HT1080 (cell line): ENCODE measurements at regions not wholly inside any gene's neighbourhood (a gene's known extent, or its start where the extent isn't known, plus 50 kb on each side); places are given as distances from the start of the nearest gene placed in this dataset.
A peak's percentile ranks its signal among the peaks of the same experiment; 100 is the strongest.
"Not testable (repeated sequence)": the region's sequence is repeated elsewhere in the genome, so short reads cannot be mapped to it uniquely, and the experiment has no call there.

ENCODE experiments used
- DNase-seq: peaks from one replicate; pipeline ENCODE4 v3.0.0-alpha.2; 2015; ENCODE audit warnings: low read depth

DNA sequence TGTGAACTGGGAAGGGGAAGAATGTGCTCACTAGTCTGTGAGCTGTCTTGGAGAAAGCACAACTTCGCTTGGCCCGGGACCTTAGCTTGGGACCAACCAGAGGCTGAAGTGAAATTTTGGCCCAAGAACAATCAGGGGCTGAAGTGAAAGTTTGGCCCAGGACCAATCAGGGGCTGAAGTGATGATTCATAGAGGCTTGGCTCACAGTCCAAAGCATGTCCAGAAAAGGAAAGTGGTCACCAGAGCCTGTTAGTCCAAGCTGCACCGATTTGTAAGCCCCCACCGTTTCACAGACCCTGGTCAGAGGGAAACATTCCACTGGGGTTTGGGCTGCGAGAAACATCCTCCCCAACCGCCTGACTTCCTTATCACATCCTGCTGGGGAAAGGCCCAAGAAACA lies 763.3 kb downstream of the SPATA31A7 start:
- DNase-seq = peak; percentile 10

DNA sequence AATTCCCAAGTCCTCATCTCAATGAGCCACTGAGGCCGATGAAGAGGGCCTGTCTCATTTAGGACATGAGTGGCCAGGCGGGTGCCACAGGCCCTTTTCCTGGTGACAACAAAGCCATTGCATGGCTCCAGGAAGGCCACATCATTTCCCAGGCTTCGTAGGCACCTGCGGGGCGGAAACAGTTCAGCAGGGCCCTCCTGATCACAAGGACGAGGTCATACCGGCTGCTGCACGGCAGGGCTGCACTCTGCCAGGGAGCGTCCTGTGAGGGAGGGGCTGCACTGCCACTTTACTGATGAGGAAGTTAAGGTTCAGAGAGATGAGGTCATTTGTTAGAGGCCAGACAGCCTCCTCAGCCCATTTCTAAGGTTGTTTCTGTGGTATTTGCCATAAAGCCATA lies 781.8 kb downstream of the SPATA31A7 start:
- not testable (repeated sequence) for DNase-seq

GRCh38 chr9:61974501-61974900 lies 784.7 kb downstream of the SPATA31A7 start:
- peak; percentile 14 for DNase-seq

DNA sequence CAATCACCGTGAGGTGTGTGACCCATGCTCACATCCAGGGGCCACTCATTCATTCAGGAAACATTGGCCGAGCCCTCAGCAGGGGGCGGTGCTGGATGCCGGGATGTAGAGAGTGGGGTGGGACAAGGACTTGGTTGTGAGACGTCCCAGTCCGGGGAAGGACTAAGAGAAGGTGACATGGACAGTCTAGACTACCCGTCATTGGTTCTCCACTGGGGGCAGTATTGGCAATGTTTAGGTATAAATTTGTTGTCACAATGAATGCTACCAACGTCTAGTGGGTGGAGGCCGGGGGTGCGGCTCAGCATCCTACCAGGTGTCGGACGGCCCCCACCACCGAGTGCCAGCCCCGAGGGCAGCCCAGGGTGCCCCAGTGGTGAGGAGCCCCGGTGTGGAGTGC lies 786.5 kb downstream of the SPATA31A7 start:
- DNase-seq = not testable (repeated sequence)

GRCh38 chr9:61982727-61983126 lies 792.9 kb downstream of the SPATA31A7 start:
- DNase-seq = not testable (repeated sequence)

DNA sequence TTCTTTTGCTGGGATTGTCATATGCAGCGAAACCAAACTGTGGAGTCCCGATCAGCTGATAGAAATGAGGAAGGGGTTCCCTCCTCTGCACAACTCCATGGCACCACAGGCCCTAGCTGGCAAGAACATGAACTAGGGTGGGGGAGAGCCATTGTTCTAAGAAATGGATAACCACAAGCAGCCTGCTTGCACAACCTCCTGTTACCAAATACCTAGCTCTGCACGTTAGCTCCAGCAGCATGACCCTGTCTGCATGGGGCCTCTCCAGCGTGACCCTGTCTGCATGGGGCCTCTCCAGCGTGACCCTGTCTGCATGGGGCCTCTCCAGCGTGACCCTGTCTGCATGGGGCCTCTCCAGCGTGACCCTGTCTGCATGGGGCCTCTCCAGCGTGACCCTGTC lies 793.6 kb downstream of the SPATA31A7 start:
- not testable (repeated sequence) for DNase-seq

DNA sequence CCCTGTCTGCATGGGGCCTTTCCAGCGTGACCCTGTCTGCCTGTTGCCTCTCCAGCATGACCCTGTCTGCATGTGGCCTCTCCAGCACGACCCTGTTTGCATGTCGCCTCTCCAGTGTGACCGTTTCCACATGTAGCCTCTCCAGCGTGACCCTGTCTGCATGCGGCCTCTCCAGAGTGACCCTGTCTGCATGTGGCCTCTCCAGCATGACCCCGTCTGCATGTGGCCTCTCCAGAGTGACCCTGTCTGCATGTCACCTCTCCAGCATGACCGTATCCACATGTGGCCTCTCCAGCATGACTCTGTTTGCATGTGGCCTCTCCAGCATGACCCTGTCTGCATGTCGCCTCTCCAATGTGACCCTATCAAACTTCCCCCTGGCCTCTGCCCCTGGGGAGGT lies 794.1 kb downstream of the SPATA31A7 start:
- not testable (repeated sequence) for DNase-seq

DNA sequence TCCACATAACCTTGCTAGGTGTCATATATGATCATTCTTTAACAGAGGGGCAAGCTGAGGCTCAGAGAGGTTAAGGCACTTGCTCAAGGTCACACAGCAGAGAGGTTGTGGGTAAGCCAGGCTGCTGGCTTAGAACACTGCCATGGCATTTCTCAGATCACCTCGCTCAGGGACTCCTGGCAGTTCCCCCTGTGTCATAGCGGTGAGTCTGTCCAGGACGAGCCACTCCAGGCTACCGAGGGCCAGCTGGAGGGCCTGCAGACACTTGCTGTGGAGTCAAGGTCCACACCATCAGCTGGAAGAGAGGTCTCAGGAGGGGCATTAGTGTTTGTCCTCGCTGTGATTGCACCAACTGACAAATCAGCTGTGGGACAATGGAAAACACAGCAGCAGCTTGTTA lies 794.7 kb downstream of the SPATA31A7 start:
- DNase-seq = not testable (repeated sequence)

GRCh38 chr9:61992110-61992509 lies 802.3 kb downstream of the SPATA31A7 start:
- DNase-seq = not testable (repeated sequence)

- DNase-seq = not testable (repeated sequence)
Observed at GRCh38 chr9:62032441-62032840, 842.6 kb downstream of the SPATA31A7 start.

- not testable (repeated sequence) for DNase-seq
Observed at GRCh38 chr9:62038260-62038659, 848.4 kb downstream of the SPATA31A7 start.

DNA sequence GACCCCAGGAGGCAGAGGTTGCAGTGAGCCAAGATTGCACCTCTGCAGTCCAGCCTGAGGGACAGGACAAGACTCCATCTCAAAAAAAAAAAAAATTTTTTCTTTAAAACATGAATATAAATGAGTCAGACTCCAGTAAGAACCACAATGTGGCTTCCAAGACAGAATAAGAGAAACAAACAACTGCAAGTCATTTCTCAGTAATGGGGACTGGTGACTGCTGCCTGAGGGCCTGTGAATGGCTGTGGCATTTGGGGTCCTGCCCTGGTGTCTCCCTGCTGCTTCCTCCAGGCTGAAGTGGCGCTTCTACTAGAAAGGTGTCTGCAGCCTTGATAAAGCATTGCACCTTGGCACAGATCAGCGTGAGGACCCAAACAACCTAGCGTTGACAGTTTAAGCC lies 868.3 kb downstream of the SPATA31A7 start:
- not testable (repeated sequence) for DNase-seq

- DNase-seq = not testable (repeated sequence)
Observed at GRCh38 chr9:62071043-62071442, 881.2 kb downstream of the SPATA31A7 start.

GRCh38 chr9:62073401-62073800 lies 883.6 kb downstream of the SPATA31A7 start:
- DNase-seq = not testable (repeated sequence)

DNA sequence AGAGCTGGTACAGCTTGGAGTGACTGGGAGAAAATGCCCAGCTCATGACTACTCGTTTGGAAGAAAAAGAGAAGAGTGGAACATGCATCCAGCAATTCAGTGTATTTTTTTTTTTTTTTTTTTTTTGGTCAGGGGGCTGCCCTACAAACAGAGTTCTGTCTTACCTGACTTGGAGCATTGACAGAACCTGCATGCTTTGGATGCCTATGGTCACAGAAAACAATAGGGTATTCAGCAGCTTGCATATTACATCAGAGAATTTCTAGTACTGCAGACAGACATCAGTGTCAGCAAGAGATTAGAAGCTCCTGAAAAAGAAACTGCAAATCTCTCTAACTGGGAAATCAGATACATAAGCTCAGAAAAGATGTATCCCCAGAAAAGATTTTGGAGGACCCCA lies 894.4 kb downstream of the SPATA31A7 start:
- not testable (repeated sequence) for DNase-seq

- not testable (repeated sequence) for DNase-seq
Observed at GRCh38 chr9:62095714-62096345, 906.0 kb downstream of the SPATA31A7 start.

- not testable (repeated sequence) for DNase-seq
Observed at GRCh38 chr9:62110486-62110885, 920.6 kb downstream of the SPATA31A7 start.

GRCh38 chr9:62116951-62117640 lies 927.3 kb downstream of the SPATA31A7 start:
- not testable (repeated sequence) for DNase-seq

DNA sequence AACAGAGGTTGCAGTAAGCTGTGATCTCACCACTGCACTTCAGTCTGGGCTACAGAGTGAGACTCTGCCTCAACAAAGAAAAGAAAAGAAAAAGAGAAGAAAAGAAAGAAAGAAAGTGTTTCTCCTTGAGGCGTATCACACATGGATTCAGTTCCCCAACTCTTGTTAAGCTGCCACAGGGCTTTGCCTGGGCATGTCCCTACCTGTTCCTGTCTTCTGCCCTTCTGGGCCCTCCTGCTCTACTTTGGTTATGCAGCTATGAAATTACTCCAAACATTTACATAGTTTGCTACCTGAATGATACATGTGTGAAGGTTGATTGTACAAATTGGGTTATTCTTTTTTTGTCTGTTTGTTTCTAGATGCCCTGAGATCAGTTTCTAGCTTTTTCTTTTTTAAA lies 929.8 kb downstream of the SPATA31A7 start:
- not testable (repeated sequence) for DNase-seq

DNA sequence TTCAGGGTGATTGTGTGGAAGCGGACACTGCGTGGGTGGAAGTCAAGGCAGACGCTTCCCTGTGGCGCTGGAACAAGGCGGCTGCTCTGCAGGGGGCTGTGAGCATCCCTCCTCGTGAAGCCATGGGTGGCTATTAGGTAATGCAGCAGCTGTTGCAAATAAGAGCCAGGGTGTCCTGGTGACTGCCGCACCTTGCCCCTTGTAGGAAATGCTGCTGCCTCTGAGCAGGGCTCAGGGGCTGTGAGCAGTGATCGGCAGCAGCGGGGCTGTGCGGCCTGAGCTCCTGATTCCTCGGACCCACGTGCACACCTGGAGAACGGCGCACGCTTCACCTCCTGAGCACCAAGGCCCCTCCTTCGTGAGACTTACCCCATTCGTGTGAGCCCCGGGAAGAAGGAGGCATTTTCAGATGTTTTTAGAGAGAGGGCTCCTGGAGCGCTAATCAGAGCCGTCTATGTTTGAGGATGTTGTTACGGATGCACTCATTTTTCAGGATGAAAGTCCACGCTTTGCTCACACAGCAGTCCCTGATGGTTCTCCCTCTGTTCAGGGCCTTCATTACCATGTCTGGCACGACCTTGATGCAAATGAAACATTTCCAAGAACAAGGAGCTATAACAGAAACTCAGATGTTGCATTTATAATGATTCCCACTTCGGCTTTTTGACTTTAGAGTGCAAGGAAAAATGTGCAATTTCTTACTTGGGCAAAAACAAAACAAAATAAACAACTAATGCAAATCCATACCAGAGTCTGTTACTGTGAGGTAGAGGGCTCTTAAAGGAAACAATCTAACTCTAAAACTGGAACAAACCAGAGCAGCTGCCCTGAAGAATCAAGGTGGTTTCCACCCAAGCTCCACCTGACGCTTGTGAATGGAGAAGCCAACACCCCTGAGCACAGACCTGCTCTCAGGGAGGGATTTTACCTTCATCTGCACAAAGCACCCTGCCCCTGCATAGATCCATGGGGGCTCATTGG lies 936.1 kb downstream of the SPATA31A7 start:
- DNase-seq = not testable (repeated sequence)

GRCh38 chr9:62135022-62135421 lies 945.2 kb downstream of the SPATA31A7 start:
- not testable (repeated sequence) for DNase-seq

DNA sequence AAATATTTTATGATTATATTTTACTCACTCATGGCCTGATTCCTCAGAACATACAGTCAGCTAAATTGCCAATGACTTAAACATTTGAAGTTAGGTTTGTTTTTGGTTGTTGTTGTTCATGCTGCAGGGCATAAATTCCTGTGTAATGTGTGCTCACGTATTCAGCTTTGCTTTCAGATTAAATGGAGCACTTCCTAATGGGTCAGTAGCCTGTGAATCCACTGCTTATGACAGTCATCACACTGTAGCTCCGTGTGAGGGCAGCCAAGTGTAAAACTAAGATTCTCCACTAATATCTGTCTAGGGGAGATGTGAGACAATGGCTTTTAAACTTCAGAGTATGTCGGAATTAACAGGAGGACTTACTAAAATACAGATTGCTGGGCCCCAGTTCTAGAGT lies 955.8 kb downstream of the SPATA31A7 start:
- not testable (repeated sequence) for DNase-seq
